ENCODE measurements at regions not wholly inside any gene's neighbourhood (a gene's known extent, or its start where the extent isn't known, plus 50 kb on each side); places are given as distances from the start of the nearest gene placed in this dataset.

DNA sequence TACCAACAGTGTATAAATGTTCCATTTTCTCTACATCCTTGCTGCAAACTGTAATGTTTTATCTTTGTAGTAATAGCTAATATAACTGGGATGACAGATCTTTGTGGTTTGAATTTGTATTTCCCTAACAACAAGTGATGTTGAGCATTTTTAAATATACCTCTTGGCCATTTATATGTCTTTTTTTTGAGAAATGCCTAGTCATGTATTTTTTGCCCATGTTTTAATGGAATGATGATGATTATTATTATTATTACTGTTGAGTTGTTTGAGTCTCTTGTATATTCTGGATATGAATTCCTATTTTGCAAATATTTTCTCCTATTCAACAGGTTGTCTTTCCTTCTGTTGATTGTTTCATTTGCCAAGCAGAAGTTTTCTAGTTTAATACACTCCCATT, 654.9 kb downstream of the ZPLD1 start:
- ChIA-PET CTCF (no interaction called here), POLR2A (no interaction called here)
- DNase-seq (no peak), ATAC-seq (ENCODE audit: low read depth) (no peak)
- H3K4me1 Mint-ChIP-seq = no peaks in the 10 kb centered on the region
- TF ChIP-seq, protein P1, sequence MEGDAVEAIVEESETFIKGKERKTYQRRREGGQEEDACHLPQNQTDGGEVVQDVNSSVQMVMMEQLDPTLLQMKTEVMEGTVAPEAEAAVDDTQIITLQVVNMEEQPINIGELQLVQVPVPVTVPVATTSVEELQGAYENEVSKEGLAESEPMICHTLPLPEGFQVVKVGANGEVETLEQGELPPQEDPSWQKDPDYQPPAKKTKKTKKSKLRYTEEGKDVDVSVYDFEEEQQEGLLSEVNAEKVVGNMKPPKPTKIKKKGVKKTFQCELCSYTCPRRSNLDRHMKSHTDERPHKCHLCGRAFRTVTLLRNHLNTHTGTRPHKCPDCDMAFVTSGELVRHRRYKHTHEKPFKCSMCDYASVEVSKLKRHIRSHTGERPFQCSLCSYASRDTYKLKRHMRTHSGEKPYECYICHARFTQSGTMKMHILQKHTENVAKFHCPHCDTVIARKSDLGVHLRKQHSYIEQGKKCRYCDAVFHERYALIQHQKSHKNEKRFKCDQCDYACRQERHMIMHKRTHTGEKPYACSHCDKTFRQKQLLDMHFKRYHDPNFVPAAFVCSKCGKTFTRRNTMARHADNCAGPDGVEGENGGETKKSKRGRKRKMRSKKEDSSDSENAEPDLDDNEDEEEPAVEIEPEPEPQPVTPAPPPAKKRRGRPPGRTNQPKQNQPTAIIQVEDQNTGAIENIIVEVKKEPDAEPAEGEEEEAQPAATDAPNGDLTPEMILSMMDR (IDR thresholded peaks at IDR 0.05) = no peak
- intact Hi-C loops (cut with micrococcal nuclease) = no loop called here
- H3K27me3 Mint-ChIP-seq = no peaks in the 10 kb centered on the region
- H3K9me3 Mint-ChIP-seq = peaks cover 2% of the 10 kb centered on the region
- H3K36me3 Mint-ChIP-seq (ENCODE audit: low read depth) = no peaks in the 10 kb centered on the region
- H3K4me3 Mint-ChIP-seq = no peak overlapping the region
- no peak overlapping the region for H3K27ac Mint-ChIP-seq

DNA sequence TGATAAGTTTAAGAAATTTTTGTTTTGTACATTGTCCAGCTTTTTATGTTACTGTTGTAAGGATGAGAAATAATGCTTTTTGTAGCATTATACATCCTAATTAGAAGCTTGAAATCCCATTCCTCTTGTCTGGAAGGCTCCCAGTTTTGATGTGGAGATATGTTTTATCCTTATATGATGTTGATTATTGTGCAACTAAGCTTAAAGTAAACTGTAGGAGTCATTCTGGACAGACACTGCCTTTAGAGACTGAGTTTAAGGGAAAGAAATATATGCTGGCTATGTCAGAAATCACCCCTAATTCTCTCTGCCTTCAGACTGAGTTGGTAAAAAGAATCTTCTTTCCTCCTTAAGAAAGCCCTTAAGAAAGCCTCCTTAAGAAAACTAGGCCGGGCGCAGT, 670.4 kb downstream of the ZPLD1 start:
- intact Hi-C loops (cut with micrococcal nuclease) = no loop called here
- no peak for DNase-seq
- TF ChIP-seq, protein P1 (IDR thresholded peaks at IDR 0.05) = no peak
- no peaks in the 10 kb centered on the region for H3K4me1 Mint-ChIP-seq
- no peak overlapping the region for H3K4me3 Mint-ChIP-seq
- H3K9me3 Mint-ChIP-seq = no peaks in the 10 kb centered on the region
- H3K36me3 Mint-ChIP-seq (ENCODE audit: low read depth) = no peaks in the 10 kb centered on the region
- no peaks in the 10 kb centered on the region for H3K27me3 Mint-ChIP-seq
- no peak for ATAC-seq (ENCODE audit: low read depth)
- ChIA-PET POLR2A (no interaction called here), CTCF (no interaction called here)
- no peak overlapping the region for H3K27ac Mint-ChIP-seq

DNA sequence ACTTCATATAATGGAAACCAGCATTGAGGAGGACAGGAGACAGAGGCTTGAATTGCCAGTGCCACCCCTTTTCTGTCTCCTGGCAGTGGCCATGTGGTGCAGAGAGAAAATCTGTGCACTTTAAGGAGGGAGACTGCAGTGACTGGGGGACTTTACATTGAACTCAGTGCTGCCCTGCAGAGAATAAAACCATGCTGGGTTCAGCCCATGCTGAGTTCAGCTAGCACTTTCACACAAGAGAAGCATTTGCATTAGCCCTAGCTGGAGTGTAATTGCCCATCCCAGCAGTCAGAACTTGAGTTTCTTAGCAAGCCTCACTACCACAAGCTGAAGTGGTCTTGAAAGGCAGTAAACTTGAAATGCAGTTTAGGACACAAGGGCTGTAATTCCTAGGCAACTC, 677.5 kb downstream of the ZPLD1 start:
- H3K4me1 Mint-ChIP-seq = no peaks in the 10 kb centered on the region

DNA sequence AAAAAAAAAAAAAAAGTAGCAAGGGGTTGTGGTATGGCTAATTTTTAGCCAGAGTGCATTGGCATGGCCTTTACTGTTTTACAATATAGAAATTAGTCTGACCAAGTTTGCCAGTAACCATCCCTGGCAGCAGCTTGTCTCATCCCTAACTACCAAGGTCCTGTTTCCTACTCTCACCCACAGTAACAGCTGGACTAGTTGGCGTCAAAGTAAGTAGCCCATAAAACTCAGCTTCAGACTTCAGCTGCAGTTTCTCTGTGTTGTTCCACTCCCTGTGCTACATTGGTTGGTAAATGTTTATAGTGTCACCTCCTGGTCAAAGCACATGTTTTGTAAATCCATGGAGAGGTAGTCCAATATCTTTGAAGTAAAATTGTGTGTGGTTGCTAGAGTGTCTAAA, 691.3 kb downstream of the ZPLD1 start:
- DNase-seq = no peak
- TF ChIP-seq, protein P1 (IDR thresholded peaks at IDR 0.05) = no peak
- CTCF ChIA-PET = no interaction called here
- POLR2A ChIA-PET = no interaction called here
- no peaks in the 10 kb centered on the region for H3K27me3 Mint-ChIP-seq
- H3K9me3 Mint-ChIP-seq = peaks cover 2% of the 10 kb centered on the region
- no peaks in the 10 kb centered on the region for H3K4me1 Mint-ChIP-seq
- H3K36me3 Mint-ChIP-seq (ENCODE audit: low read depth) = no peaks in the 10 kb centered on the region
- H3K4me3 Mint-ChIP-seq = no peak overlapping the region
- ATAC-seq (ENCODE audit: low read depth) = no peak
- intact Hi-C loops (cut with micrococcal nuclease) = no loop called here
- H3K27ac Mint-ChIP-seq = no peak overlapping the region

More for the DNA sequence above, 677.5 kb downstream of the ZPLD1 start:
- intact Hi-C loops (cut with micrococcal nuclease) = no loop called here
- Mint-ChIP-seq H3K36me3 (ENCODE audit: low read depth) (no peaks in the 10 kb centered on the region), H3K27me3 (no peaks in the 10 kb centered on the region), H3K27ac (no peak overlapping the region), H3K9me3 (no peaks in the 10 kb centered on the region), H3K4me3 (no peak overlapping the region)
- CTCF ChIA-PET = no interaction called here
- ATAC-seq (ENCODE audit: low read depth) (no peak), DNase-seq (no peak)
- TF ChIP-seq, protein P1 (IDR thresholded peaks at IDR 0.05) = no peak
- POLR2A ChIA-PET = no interaction called here

DNA sequence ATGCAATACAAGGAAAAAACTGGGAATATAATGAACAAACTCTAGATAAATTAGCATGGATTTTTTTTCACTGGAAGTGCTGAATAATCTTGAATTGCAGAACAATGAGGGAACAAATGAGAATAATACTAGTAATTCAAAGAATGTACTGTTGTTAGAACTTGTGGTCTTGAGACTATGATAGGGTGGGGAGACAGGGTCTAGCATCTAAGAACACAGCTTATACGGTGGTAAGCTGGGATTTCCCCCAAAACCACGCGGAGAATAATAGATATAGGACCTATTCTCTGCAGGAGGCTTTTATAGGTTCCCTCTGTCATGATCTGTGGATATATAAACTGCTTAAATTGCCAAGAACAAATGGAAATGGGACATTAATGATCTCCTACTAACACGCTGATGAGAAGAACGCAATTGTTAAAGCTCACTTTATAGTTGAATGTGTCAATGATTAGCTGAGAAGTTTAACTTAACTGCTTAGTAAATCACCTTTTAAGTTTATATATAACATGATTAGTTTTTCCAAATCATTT, 692.3 kb downstream of the ZPLD1 start:
- H3K4me1 Mint-ChIP-seq = no peaks in the 10 kb centered on the region
- ChIA-PET CTCF (no interaction called here), POLR2A (no interaction called here)
- H3K27me3 Mint-ChIP-seq = no peaks in the 10 kb centered on the region
- TF ChIP-seq, protein P1 (IDR thresholded peaks at IDR 0.05) = no peak
- no peak overlapping the region for H3K4me3 Mint-ChIP-seq
- intact Hi-C loops (cut with micrococcal nuclease) = no loop called here
- H3K9me3 Mint-ChIP-seq = peaks cover 2% of the 10 kb centered on the region
- DNase-seq (no peak), ATAC-seq (ENCODE audit: low read depth) (no peak)
- no peaks in the 10 kb centered on the region for H3K36me3 Mint-ChIP-seq (ENCODE audit: low read depth)
- H3K27ac Mint-ChIP-seq = no peak overlapping the region
